AG09309 (cell line): ENCODE measurements at regions not wholly inside any gene's neighbourhood (a gene's known extent, or its start where the extent isn't known, plus 50 kb on each side); places are given as distances from the start of the nearest gene placed in this dataset.

Experiments used
- DNase-seq: peaks from one replicate; pipeline ENCODE4 v3.0.0-alpha.2; 2010; ENCODE audit warnings: low read depth
- H3K4me3 ChIP-seq: 2 replicates; pipeline ENCODE4 v1.5.1; 2011; ENCODE audit warnings: mild to moderate bottlenecking, low read depth, low read length, moderate library complexity; ENCODE audit not compliant: control insufficient read depth
- CTCF ChIP-seq: IDR thresholded peaks from 2 replicates; pipeline ENCODE4 v1.5.1; 2011; ENCODE audit warnings: mild to moderate bottlenecking, low read depth, low read length, inconsistent platforms; ENCODE audit not compliant: insufficient read depth, control insufficient read depth; ENCODE audit errors: missing control alignments

GRCh38 chr5:148931453-148932057, 105.1 kb downstream of the ADRB2 start:
- H3K4me3 ChIP-seq = no peak overlapping the region
- TF ChIP-seq CTCF = no peak
- no peak for DNase-seq

GRCh38 chr5:148932355-148932935, 106.0 kb downstream of the ADRB2 start:
- H3K4me3 ChIP-seq = no peak overlapping the region
- no peak for TF ChIP-seq CTCF

GRCh38 chr5:148933903-148934432, 107.6 kb downstream of the ADRB2 start:
- TF ChIP-seq CTCF = no peak
- no peak for DNase-seq
- H3K4me3 ChIP-seq = no peak overlapping the region

More at GRCh38 chr5:148932355-148932935, 106.0 kb downstream of the ADRB2 start:
- no peak for DNase-seq

GRCh38 chr5:148934895-148935400, 108.5 kb downstream of the ADRB2 start:
- DNase-seq = no peak
- TF ChIP-seq CTCF = no peak
- no peak overlapping the region for H3K4me3 ChIP-seq

- H3K4me3 ChIP-seq = no peak overlapping the region
- no peak for TF ChIP-seq CTCF
- DNase-seq = no peak
These were observed 110.8 kb downstream of the ADRB2 start for GRCh38 chr5:148937239-148937638.

- no peak for TF ChIP-seq CTCF
- no peak overlapping the region for H3K4me3 ChIP-seq
- DNase-seq = no peak
These were observed 111.6 kb downstream of the ADRB2 start for GRCh38 chr5:148937830-148938521.
